A549 (cell line): ENCODE measurements at regions not wholly inside any gene's neighbourhood (a gene's known extent, or its start where the extent isn't known, plus 50 kb on each side); places are given as distances from the start of the nearest gene placed in this dataset.

Experiments
- ATAC-seq, 2 experiments: fragments of 200-7000 bp in 1 of 2; fragments of >200 bp in 1 of 2; cut with Nextera tagmentation in 1 of 2; cut with Tn5 transposase in 1 of 2; 3 replicates each; pipeline versions ENCODE4 v1.8.0 to v1.9.1; 2018 to 2020; ENCODE audit warnings: mild to moderate bottlenecking in 1 of 2, moderate library complexity in 1 of 2
- CTCF ChIA-PET: fragments of 300-600 bp; sonication (Branson Sonifier 250); formaldehyde crosslinking; extraction: SDS; loops from one replicate; lab custom pipeline; 2021; ENCODE audit warnings: antibody characterized with exemption, inconsistent platforms; lab: Yijun Ruan, JAX
- POLR2A ChIA-PET: fragments of 350-600 bp; formaldehyde crosslinking; extraction: SDS; loops from one replicate; lab custom pipeline; 2021; ENCODE audit warnings: antibody characterized with exemption, inconsistent platforms; lab: Yijun Ruan, JAX
- DNase-seq, 2 experiments: peaks; one replicate each; pipeline versions ENCODE4 v3.0.0 to v3.0.0-alpha.2; 2011 to 2016; ENCODE audit warnings: low read depth in 1 of 2, low spot score in 1 of 2
- FAIRE-seq: peaks from 2 replicates; lab custom pipeline; 2011; peaks lifted over from hg19 to GRCh38; lab: Jason Lieb, UNC
- H3K27ac ChIP-seq, 2 experiments: fragments of >200 bp; sonication (Bioruptor Twin); formaldehyde crosslinking; 3 replicates each; pipeline ENCODE4 v1.5.1; 2016 to 2017
- H3K4me1 ChIP-seq: fragments of >200 bp; sonication (Bioruptor Twin); formaldehyde crosslinking; 3 replicates; pipeline ENCODE4 v1.6.1; 2016
- H3K4me2 ChIP-seq: fragments of >200 bp; sonication (Bioruptor Twin); formaldehyde crosslinking; 3 replicates; pipeline ENCODE4 v1.6.1; 2016
- H3K4me3 ChIP-seq: fragments of >200 bp; sonication (Bioruptor Twin); formaldehyde crosslinking; 3 replicates; pipeline ENCODE4 v1.5.1; 2016
- H3K9me3 ChIP-seq: fragments of >200 bp; sonication (Bioruptor Twin); formaldehyde crosslinking; 3 replicates; pipeline ENCODE4 v1.6.1; 2016
- CHD4 ChIP-seq: fragments of 200-600 bp; sonication (generic); IDR thresholded peaks from 2 replicates; pipeline ENCODE4 v1.6.1; 2016; ENCODE audit warnings: antibody characterized with exemption, mild to moderate bottlenecking, borderline replicate concordance
- EHMT2 ChIP-seq: fragments of 200-600 bp; sonication (generic); IDR thresholded peaks from 2 replicates; pipeline ENCODE4 v1.6.1; 2016; ENCODE audit warnings: antibody characterized with exemption, low read depth, mild to moderate bottlenecking, moderate library complexity
- ESRRA ChIP-seq: fragments of 150-350 bp; IDR thresholded peaks from 2 replicates; pipeline ENCODE4 v1.6.1; 2014; ENCODE audit warnings: mild to moderate bottlenecking, low read length, borderline replicate concordance
- FOXS1 ChIP-seq: fragments of 250-450 bp; sonication (Bioruptor Pico); IDR thresholded peaks from 2 replicates; pipeline ENCODE4 v1.5.0; 2020; ENCODE audit warnings: mild to moderate bottlenecking, moderate library complexity
- HOXB13 ChIP-seq: fragments of 250-450 bp; sonication (Bioruptor Pico); IDR thresholded peaks from 2 replicates; pipeline ENCODE4 v1.5.0; 2020; ENCODE audit warnings: low read depth, mild to moderate bottlenecking, moderate library complexity
- MAZ ChIP-seq: fragments of 150-350 bp; IDR thresholded peaks from 2 replicates; pipeline ENCODE4 v1.6.1; 2014; ENCODE audit warnings: antibody characterized with exemption, low read depth, low read length, borderline replicate concordance
- NR3C1 ChIP-seq: fragments of >200 bp; sonication (Bioruptor Twin); formaldehyde crosslinking; IDR thresholded peaks from 3 replicates; pipeline ENCODE4 v1.6.1; 2017
- RAD21 ChIP-seq, 2 experiments: fragments of >200 bp in 1 of 2; sonication (Bioruptor Twin) in 1 of 2; formaldehyde crosslinking in 1 of 2; IDR thresholded peaks in 1 of 2; conservative IDR thresholded peaks in 1 of 2; 2 replicates in 1 of 2; 3 replicates in 1 of 2; pipeline ENCODE4 v1.6.1; 2012 to 2018; ENCODE audit warnings: inconsistent platforms in 1 of 2
- RCOR1 ChIP-seq: fragments of 150-350 bp; IDR thresholded peaks from 2 replicates; pipeline ENCODE4 v1.6.1; 2014; ENCODE audit warnings: antibody characterized with exemption, low read length, low read depth
- SREBF2 ChIP-seq: fragments of 450-650 bp; IDR thresholded peaks from 2 replicates; pipeline ENCODE4 v1.6.1; 2014; ENCODE audit warnings: mild to moderate bottlenecking, moderate library complexity
- ZFP36 ChIP-seq: fragments of 450-650 bp; IDR thresholded peaks from 2 replicates; pipeline ENCODE4 v1.6.1; 2014; ENCODE audit warnings: borderline replicate concordance; ENCODE audit not compliant: partially characterized antibody
- WGBS: methylation state at CpG from one replicate; pipeline ENCODE4 v1.1.6; 2017; ENCODE audit errors: missing lambda C conversion rate; 5-methylcytosine and 5-hydroxymethylcytosine counted together
- TF ChIP-seq, protein P1 (sequence below): fragments of 450-650 bp; IDR thresholded peaks from 2 replicates; pipeline ENCODE4 v1.6.1; 2014; ENCODE audit warnings: antibody characterized with exemption
- TF ChIP-seq, protein P2 (sequence below): fragments of 250-450 bp; sonication (Bioruptor Pico); IDR thresholded peaks from 2 replicates; pipeline ENCODE4 v1.5.0; 2020; ENCODE audit warnings: low read depth, mild to moderate bottlenecking, moderate library complexity
- TF ChIP-seq, protein P3 (sequence below): fragments of >200 bp; sonication (Bioruptor Twin); formaldehyde crosslinking; IDR thresholded peaks from 2 replicates; pipeline ENCODE4 v1.6.1; 2016
- TF ChIP-seq, protein P4 (sequence below): IDR thresholded peaks from 2 replicates; pipeline ENCODE4 v1.6.1; 2012; ENCODE audit warnings: low read depth, borderline replicate concordance
- TF ChIP-seq, protein P5 (sequence below): fragments of 200-600 bp; sonication (generic); IDR thresholded peaks from 2 replicates; pipeline ENCODE4 v1.6.1; 2016; ENCODE audit warnings: antibody characterized with exemption, mild to moderate bottlenecking, moderate library complexity

DNA sequence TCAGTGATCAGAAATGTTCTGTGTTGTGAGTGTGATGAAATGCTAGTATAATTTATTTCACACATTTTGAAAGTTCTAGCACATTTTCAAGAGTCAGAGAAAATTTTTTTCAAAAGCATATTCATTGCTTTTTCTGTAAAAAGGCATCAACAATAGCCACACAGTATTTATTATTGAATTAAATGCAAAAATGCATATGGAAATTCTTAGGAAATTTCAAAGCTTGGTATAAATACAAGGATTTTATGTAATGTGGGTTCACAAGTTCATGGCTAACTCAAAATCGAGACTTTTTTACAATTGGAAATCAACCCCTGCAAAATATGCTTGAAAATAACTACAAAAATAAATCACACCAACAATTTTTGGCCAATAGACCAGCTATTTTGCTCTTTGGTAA, 302.0 kb upstream of the ECI2 start (continued):
- TF ChIP-seq ZFP36 (no peak), CHD4 (no peak), ESRRA (no peak), EHMT2 (no peak), RAD21 (conservative IDR thresholded peaks at IDR 0.05 in 1 of 2, IDR thresholded peaks at IDR 0.05 in 1 of 2) (no peak)

DNA sequence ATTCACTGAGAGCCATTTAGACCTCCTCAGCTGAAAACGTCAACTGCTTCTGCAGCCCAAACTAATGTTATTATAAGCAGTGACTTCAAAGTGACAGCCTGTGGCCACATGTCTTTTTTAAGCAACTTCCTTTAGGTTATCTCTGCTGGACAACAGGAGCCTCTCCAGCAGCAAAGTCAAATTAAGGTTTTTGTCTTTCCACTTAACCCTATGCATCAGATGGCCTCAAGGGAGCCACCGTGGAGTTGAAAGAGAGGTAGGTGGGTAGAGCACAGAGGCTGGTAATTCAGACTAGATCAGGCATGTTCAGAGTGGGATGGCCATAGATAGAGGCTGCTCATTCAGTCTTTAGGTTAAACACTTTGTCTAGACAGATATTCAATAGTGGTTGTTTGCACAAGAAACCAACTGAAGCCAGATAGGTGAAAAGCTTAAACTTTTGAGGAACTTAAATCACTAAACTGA, 300.6 kb upstream of the ECI2 start:
- ATAC-seq: no peak
- no peaks in the 10 kb centered on the region; the same call in 2 of the 3 replicates for H3K4me1 ChIP-seq
- H3K9me3 ChIP-seq: no peaks in the 10 kb centered on the region
- POLR2A ChIA-PET: no interaction called here
- no peak overlapping the region for H3K4me3 ChIP-seq
- TF ChIP-seq, protein P1, sequence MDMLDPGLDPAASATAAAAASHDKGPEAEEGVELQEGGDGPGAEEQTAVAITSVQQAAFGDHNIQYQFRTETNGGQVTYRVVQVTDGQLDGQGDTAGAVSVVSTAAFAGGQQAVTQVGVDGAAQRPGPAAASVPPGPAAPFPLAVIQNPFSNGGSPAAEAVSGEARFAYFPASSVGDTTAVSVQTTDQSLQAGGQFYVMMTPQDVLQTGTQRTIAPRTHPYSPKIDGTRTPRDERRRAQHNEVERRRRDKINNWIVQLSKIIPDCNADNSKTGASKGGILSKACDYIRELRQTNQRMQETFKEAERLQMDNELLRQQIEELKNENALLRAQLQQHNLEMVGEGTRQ: no peak
- TF ChIP-seq FOXS1 (CRISPR knock-in tag) (no peak), SREBF2 (no peak), CHD4 (no peak), RAD21 (conservative IDR thresholded peaks at IDR 0.05 in 1 of 2, IDR thresholded peaks at IDR 0.05 in 1 of 2) (no peak), NR3C1 (no peak), RCOR1 (no peak), HOXB13 (CRISPR knock-in tag) (no peak), MAZ (no peak)
- TF ChIP-seq, protein P2, sequence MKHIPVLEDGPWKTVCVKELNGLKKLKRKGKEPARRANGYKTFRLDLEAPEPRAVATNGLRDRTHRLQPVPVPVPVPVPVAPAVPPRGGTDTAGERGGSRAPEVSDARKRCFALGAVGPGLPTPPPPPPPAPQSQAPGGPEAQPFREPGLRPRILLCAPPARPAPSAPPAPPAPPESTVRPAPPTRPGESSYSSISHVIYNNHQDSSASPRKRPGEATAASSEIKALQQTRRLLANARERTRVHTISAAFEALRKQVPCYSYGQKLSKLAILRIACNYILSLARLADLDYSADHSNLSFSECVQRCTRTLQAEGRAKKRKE (CRISPR knock-in tag): no peak
- TF ChIP-seq, protein P3, sequence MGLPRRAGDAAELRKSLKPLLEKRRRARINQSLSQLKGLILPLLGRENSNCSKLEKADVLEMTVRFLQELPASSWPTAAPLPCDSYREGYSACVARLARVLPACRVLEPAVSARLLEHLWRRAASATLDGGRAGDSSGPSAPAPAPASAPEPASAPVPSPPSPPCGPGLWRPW: no peak
- TF ChIP-seq, protein P4, sequence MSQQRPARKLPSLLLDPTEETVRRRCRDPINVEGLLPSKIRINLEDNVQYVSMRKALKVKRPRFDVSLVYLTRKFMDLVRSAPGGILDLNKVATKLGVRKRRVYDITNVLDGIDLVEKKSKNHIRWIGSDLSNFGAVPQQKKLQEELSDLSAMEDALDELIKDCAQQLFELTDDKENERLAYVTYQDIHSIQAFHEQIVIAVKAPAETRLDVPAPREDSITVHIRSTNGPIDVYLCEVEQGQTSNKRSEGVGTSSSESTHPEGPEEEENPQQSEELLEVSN: no peak
- TF ChIP-seq, protein P5, sequence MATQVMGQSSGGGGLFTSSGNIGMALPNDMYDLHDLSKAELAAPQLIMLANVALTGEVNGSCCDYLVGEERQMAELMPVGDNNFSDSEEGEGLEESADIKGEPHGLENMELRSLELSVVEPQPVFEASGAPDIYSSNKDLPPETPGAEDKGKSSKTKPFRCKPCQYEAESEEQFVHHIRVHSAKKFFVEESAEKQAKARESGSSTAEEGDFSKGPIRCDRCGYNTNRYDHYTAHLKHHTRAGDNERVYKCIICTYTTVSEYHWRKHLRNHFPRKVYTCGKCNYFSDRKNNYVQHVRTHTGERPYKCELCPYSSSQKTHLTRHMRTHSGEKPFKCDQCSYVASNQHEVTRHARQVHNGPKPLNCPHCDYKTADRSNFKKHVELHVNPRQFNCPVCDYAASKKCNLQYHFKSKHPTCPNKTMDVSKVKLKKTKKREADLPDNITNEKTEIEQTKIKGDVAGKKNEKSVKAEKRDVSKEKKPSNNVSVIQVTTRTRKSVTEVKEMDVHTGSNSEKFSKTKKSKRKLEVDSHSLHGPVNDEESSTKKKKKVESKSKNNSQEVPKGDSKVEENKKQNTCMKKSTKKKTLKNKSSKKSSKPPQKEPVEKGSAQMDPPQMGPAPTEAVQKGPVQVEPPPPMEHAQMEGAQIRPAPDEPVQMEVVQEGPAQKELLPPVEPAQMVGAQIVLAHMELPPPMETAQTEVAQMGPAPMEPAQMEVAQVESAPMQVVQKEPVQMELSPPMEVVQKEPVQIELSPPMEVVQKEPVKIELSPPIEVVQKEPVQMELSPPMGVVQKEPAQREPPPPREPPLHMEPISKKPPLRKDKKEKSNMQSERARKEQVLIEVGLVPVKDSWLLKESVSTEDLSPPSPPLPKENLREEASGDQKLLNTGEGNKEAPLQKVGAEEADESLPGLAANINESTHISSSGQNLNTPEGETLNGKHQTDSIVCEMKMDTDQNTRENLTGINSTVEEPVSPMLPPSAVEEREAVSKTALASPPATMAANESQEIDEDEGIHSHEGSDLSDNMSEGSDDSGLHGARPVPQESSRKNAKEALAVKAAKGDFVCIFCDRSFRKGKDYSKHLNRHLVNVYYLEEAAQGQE: no peak
- TF ChIP-seq, all 56 proteins: peak for 0
- CTCF ChIA-PET: no interaction called here
- Histone ChIP-seq H3K4me2 (no peak overlapping the region), H3K27ac (no peak overlapping the region)
- 90% methylated on average over 2 of the region's 2 CpGs for whole genome bisulfite sequencing
- no peak for DNase-seq
- FAIRE-seq: no peak

DNA sequence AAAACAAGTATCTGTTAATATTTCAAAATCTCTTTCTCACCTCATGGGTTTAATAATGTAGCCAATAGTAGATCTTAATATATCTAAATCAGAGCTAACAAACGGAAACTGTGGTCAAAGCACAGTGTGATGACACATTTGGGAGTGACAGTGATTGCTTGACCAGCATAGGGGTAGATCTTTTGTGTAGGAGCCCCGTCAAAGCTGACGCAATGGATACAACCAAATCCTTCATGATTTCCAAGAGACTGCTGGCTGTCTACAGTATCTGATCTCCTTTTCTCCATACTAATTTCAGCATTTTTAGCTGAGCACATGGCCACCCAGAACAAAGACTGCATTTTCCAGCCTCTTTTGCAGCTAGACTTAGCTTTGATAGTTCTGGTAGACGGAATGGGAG, 299.3 kb upstream of the ECI2 start:
- TF ChIP-seq, protein P1: no peak
- Histone ChIP-seq H3K4me3 (no peak overlapping the region), H3K4me2 (no peak overlapping the region), H3K27ac (no peak overlapping the region), H3K9me3 (no peaks in the 10 kb centered on the region), H3K4me1 (no peaks in the 10 kb centered on the region)
- ATAC-seq (no peak), FAIRE-seq (no peak), DNase-seq (no peak)
- ChIA-PET CTCF (no interaction called here), POLR2A (no interaction called here)
- whole genome bisulfite sequencing: 82% methylated on average over 4 of the region's 4 CpGs
